Glutamatergic neuron (in vitro differentiated cells): ENCODE measurements at regions not wholly inside any gene's neighbourhood (a gene's known extent, or its start where the extent isn't known, plus 50 kb on each side); places are given as distances from the start of the nearest gene placed in this dataset.

Experiments
- DNase-seq: peaks from one replicate; pipeline ENCODE4 v3.0.0; 2022
- H3K27ac Mint-ChIP-seq: one replicate; pipeline ENCODE4 v1.8.0; 2020; ENCODE audit warnings: mild to moderate bottlenecking, mixed read lengths, inconsistent platforms; ENCODE audit not compliant: unreplicated experiment
- H3K27me3 Mint-ChIP-seq: one replicate; pipeline ENCODE4 v1.8.0; 2020; ENCODE audit warnings: mild to moderate bottlenecking, moderate library complexity, mixed read lengths, inconsistent platforms; ENCODE audit not compliant: unreplicated experiment
- H3K36me3 Mint-ChIP-seq: one replicate; pipeline ENCODE4 v1.8.0; 2020; ENCODE audit warnings: mild to moderate bottlenecking, mixed read lengths, inconsistent platforms; ENCODE audit not compliant: unreplicated experiment
- H3K4me1 Mint-ChIP-seq: one replicate; pipeline ENCODE4 v1.8.0; 2020; ENCODE audit warnings: mild to moderate bottlenecking, low read depth, mixed read lengths, inconsistent platforms; ENCODE audit not compliant: unreplicated experiment
- H3K4me3 Mint-ChIP-seq: one replicate; pipeline ENCODE4 v1.8.0; 2020; ENCODE audit warnings: mild to moderate bottlenecking, mixed read lengths, inconsistent platforms; ENCODE audit not compliant: unreplicated experiment
- H3K9me3 Mint-ChIP-seq: one replicate; pipeline ENCODE4 v1.8.0; 2020; ENCODE audit warnings: mild to moderate bottlenecking, moderate library complexity, mixed read lengths, inconsistent platforms; ENCODE audit not compliant: unreplicated experiment
- CTCF ChIP-seq: fragments of 200-600 bp; sonication (generic); IDR thresholded peaks from one replicate; pipeline ENCODE4 v1.5.0; 2021; ENCODE audit not compliant: partially characterized antibody, unreplicated experiment

- Mint-ChIP-seq H3K27ac (no peak overlapping the region), H3K27me3 (no peaks in the 10 kb centered on the region), H3K4me3 (no peak overlapping the region), H3K36me3 (no peaks in the 10 kb centered on the region), H3K4me1 (peaks cover 4% of the 10 kb centered on the region), H3K9me3 (no peaks in the 10 kb centered on the region)
- no peak for TF ChIP-seq CTCF
- no peak for DNase-seq
Observed at GRCh38 chr2:149715894-149716293, 128.3 kb upstream of the MMADHC start.

DNA sequence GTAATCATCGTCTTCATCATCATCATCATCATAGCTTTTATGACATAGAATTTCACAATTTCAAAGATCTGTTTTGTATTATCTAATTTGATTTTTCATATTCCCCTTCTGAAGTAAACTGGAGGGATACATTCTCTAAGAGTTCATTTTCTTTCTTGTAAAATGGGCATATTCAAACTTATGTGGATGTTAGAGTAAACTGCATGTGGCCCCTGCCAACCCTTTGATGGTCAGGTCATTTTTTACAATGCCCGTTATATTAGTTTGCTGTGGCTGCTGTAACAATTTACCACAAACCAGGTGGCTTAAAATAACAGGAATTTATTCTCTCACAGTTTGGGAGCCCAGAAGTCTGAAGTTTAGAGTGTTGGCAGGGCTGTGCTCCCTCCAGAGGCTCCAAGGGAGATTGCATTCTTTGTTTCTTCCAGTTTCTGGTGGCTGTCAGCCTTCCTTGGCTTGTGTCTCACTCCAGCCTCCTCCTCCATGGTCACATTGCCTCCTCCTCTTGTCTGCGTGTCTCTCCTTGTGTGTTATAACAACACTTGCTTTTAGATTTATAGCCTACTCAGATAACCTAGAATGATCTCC, 127.5 kb upstream of the MMADHC start:
- no peaks in the 10 kb centered on the region for H3K9me3 Mint-ChIP-seq
- no peak overlapping the region for H3K4me3 Mint-ChIP-seq
- peak; percentile 68 for TF ChIP-seq CTCF
- no peak for DNase-seq
- no peak overlapping the region for H3K27ac Mint-ChIP-seq
- H3K4me1 Mint-ChIP-seq = no peaks in the 10 kb centered on the region
- H3K36me3 Mint-ChIP-seq = no peaks in the 10 kb centered on the region
- H3K27me3 Mint-ChIP-seq = no peaks in the 10 kb centered on the region

- no peak overlapping the region for H3K27ac Mint-ChIP-seq
- H3K4me1 Mint-ChIP-seq = no peaks in the 10 kb centered on the region
- no peaks in the 10 kb centered on the region for H3K36me3 Mint-ChIP-seq
- no peak for DNase-seq
- no peaks in the 10 kb centered on the region for H3K27me3 Mint-ChIP-seq
- no peak overlapping the region for H3K4me3 Mint-ChIP-seq
- no peak for TF ChIP-seq CTCF
- no peaks in the 10 kb centered on the region for H3K9me3 Mint-ChIP-seq
Observed at GRCh38 chr2:149709496-149710263, 122.1 kb upstream of the MMADHC start.

GRCh38 chr2:149703281-149703680, 115.7 kb upstream of the MMADHC start:
- no peak overlapping the region for H3K27ac Mint-ChIP-seq
- H3K4me3 Mint-ChIP-seq = no peak overlapping the region
- DNase-seq = no peak
- no peaks in the 10 kb centered on the region for H3K9me3 Mint-ChIP-seq
- TF ChIP-seq CTCF = no peak
- H3K27me3 Mint-ChIP-seq = no peaks in the 10 kb centered on the region
- H3K36me3 Mint-ChIP-seq = no peaks in the 10 kb centered on the region
- H3K4me1 Mint-ChIP-seq = peaks cover 2% of the 10 kb centered on the region

GRCh38 chr2:149702571-149702970, 115.0 kb upstream of the MMADHC start:
- Mint-ChIP-seq H3K36me3 (no peaks in the 10 kb centered on the region), H3K4me1 (peaks cover 2% of the 10 kb centered on the region), H3K9me3 (no peaks in the 10 kb centered on the region), H3K27ac (no peak overlapping the region), H3K27me3 (no peaks in the 10 kb centered on the region), H3K4me3 (no peak overlapping the region)
- no peak for TF ChIP-seq CTCF
- DNase-seq = no peak
